HepG2 (cell line): ENCODE measurements at regions not wholly inside any gene's neighbourhood (a gene's known extent, or its start where the extent isn't known, plus 50 kb on each side); places are given as distances from the start of the nearest gene placed in this dataset.

Experiments used
- ATAC-seq: fragments of 200-7000 bp; cut with Tn5 transposase; 3 replicates; pipeline ENCODE4 v1.9.1; 2020; ENCODE audit warnings: mild to moderate bottlenecking, moderate library complexity
- BruUV-seq: library from RNA; stranded (reverse); fragments of 400-500 nt; replicated peaks from 2 replicates; lab custom pipeline; 2021; lab: Mats Ljungman, UMichigan
- CTCF ChIA-PET: fragments of 300-600 bp; formaldehyde crosslinking; extraction: SDS; loops from one replicate; lab custom pipeline; 2021; ENCODE audit warnings: low total read pairs, inconsistent platforms, low intra/inter-chr PET ratio; lab: Yijun Ruan, JAX
- POLR2A ChIA-PET: fragments of 350-600 bp; sonication (Branson Sonifier 250); formaldehyde crosslinking; loops from one replicate; lab custom pipeline; 2020; ENCODE audit warnings: antibody characterized with exemption, inconsistent platforms; lab: Yijun Ruan, JAX
- DNase-seq: peaks from one replicate; pipeline ENCODE4 v3.0.0-alpha.2; 2015; ENCODE audit warnings: low spot score
- FAIRE-seq: peaks from 3 replicates; lab custom pipeline; 2011; peaks lifted over from hg19 to GRCh38; lab: Jason Lieb, UNC
- H2AFZ ChIP-seq: one replicate; pipeline ENCODE4 v1.6.1; 2011; ENCODE audit warnings: low read length, inconsistent platforms
- H3K27ac ChIP-seq: fragments of 300-600 bp; 3 replicates; pipeline ENCODE4 v1.8.0; 2011; ENCODE audit warnings: mixed run types, mild to moderate bottlenecking, mixed read lengths, low read length, inconsistent platforms; ENCODE audit not compliant: insufficient read depth; ENCODE audit errors: extremely low read length
- H3K27me3 ChIP-seq, 2 experiments: fragments of 200-600 bp in 1 of 2; 2 replicates in 1 of 2; 3 replicates in 1 of 2; pipeline versions ENCODE4 v1.6.0 to v1.8.0; 2011; ENCODE audit warnings: low read length in 2 of 2, mild to moderate bottlenecking in 2 of 2, moderate library complexity in 2 of 2, inconsistent platforms in 1 of 2; ENCODE audit not compliant: insufficient read depth in 2 of 2, control insufficient read depth in 1 of 2
- H3K36me3 ChIP-seq, 2 experiments: fragments of 200-600 bp in 1 of 2; replicated peaks in 1 of 2; 2 replicates in 1 of 2; 3 replicates in 1 of 2; pipeline versions ENCODE4 v1.5.1 to v1.8.0; 2011; ENCODE audit warnings: low read length in 2 of 2, inconsistent platforms in 1 of 2; ENCODE audit not compliant: insufficient read depth in 2 of 2, control insufficient read depth in 1 of 2
- H3K4me1 ChIP-seq: 2 replicates; pipeline ENCODE4 v1.5.1; 2012; ENCODE audit warnings: low read length, inconsistent platforms; ENCODE audit not compliant: insufficient read depth
- H3K4me2 ChIP-seq: 2 replicates; pipeline ENCODE4 v1.6.0; 2011; ENCODE audit warnings: low read depth, low read length, inconsistent platforms
- H3K4me3 ChIP-seq, 3 experiments: fragments of 200-600 bp in 1 of 3; sonication (generic), shearing (Covaris generic) in 1 of 3; replicated peaks in 1 of 3; 2 replicates each; pipeline ENCODE4 v1.5.1; 2011 to 2016; ENCODE audit warnings: low read length in 3 of 3, inconsistent platforms in 2 of 3, low read depth in 2 of 3, mild to moderate bottlenecking in 2 of 3, control low read depth in 1 of 3, mixed read lengths in 1 of 3; ENCODE audit not compliant: insufficient read depth in 1 of 3
- H3K79me2 ChIP-seq: one replicate; pipeline ENCODE4 v1.6.1; 2011; ENCODE audit warnings: low read length, inconsistent platforms; ENCODE audit not compliant: insufficient read depth
- H3K9ac ChIP-seq: 2 replicates; pipeline ENCODE4 v1.6.0; 2011; ENCODE audit warnings: mild to moderate bottlenecking, low read depth, low read length, inconsistent platforms; ENCODE audit not compliant: insufficient read depth
- H3K9me3 ChIP-seq: 2 replicates; pipeline ENCODE4 v1.5.1; 2012; ENCODE audit warnings: mild to moderate bottlenecking, low read length
- H4K20me1 ChIP-seq: 2 replicates; pipeline ENCODE4 v1.6.0; 2011; ENCODE audit warnings: inconsistent platforms, mild to moderate bottlenecking, low read length, moderate library complexity; ENCODE audit not compliant: insufficient read depth
- BHLHE40 ChIP-seq: IDR thresholded peaks from 2 replicates; pipeline ENCODE4 v1.6.1; 2011; ENCODE audit warnings: low read length, improper control_type of control experiment
- CAMTA2 ChIP-seq: sonication (generic); formaldehyde crosslinking; IDR thresholded peaks from 2 replicates; pipeline ENCODE4 v1.4.0; 2020; ENCODE audit warnings: mild to moderate bottlenecking, missing genetic modification reagents, borderline replicate concordance
- GFI1 ChIP-seq: sonication (generic); formaldehyde crosslinking; IDR thresholded peaks from 2 replicates; pipeline ENCODE4 v1.5.0; 2020; ENCODE audit warnings: missing genetic modification reagents, mild to moderate bottlenecking, borderline replicate concordance
- MED13 ChIP-seq: sonication (generic); formaldehyde crosslinking; IDR thresholded peaks from 2 replicates; pipeline ENCODE4 v1.5.0; 2020; ENCODE audit warnings: missing genetic modification reagents
- PHB2 ChIP-seq: fragments of 450-650 bp; IDR thresholded peaks from 2 replicates; pipeline ENCODE4 v1.6.1; 2018; ENCODE audit not compliant: partially characterized antibody
- RBM39 ChIP-seq: fragments of 200-400 bp; formaldehyde crosslinking; IDR thresholded peaks from one replicate; pipeline ENCODE4 v1.6.1; 2018; ENCODE audit warnings: antibody characterized with exemption, mild to moderate bottlenecking, low read depth, low read length; ENCODE audit not compliant: poor library complexity, severe bottlenecking
- SIX1 ChIP-seq: sonication (generic); formaldehyde crosslinking; IDR thresholded peaks from 2 replicates; pipeline ENCODE4 v1.4.0; 2020; ENCODE audit warnings: missing genetic modification reagents, borderline replicate concordance
- TEAD3 ChIP-seq: optimal IDR thresholded peaks from 2 replicates; pipeline ENCODE3; 2016; ENCODE audit warnings: borderline replicate concordance
- TRIM24 ChIP-seq: sonication (generic); formaldehyde crosslinking; IDR thresholded peaks from 2 replicates; pipeline ENCODE4 v1.8.0; 2022; ENCODE audit warnings: mild to moderate bottlenecking, missing genetic modification reagents
- ZFP37 ChIP-seq: sonication (generic); formaldehyde crosslinking; IDR thresholded peaks from 2 replicates; pipeline ENCODE4 v1.4.0; 2020; ENCODE audit warnings: missing genetic modification reagents, borderline replicate concordance
- ZUFSP ChIP-seq: sonication (generic); formaldehyde crosslinking; IDR thresholded peaks from 2 replicates; pipeline ENCODE4 v1.9.0; 2021; ENCODE audit warnings: missing genetic modification reagents, mild to moderate bottlenecking, borderline replicate concordance
- WGBS: methylation state at CpG from one replicate; pipeline ENCODE4 v1.1.6; 2017; ENCODE audit warnings: low lambda C conversion rate; 5-methylcytosine and 5-hydroxymethylcytosine counted together
- in situ Hi-C: cut with HindIII; loops from 2 replicates; pipeline ENCODE4 v1.10.0; 2017; ENCODE audit warnings: low pct_unique_long_range_greater_than_20kb; ENCODE audit not compliant: extremely low pct_ligation_motif_present
- intact Hi-C: fragments of 100-400 bp; cut with micrococcal nuclease; formaldehyde crosslinking; loops from one replicate; pipeline ENCODE4 v1.10.0; 2022; ENCODE audit not compliant: unreplicated experiment
- TF ChIP-seq, protein P1 (sequence below): sonication (generic); formaldehyde crosslinking; IDR thresholded peaks from 2 replicates; pipeline ENCODE4 v1.4.0; 2020; ENCODE audit warnings: mild to moderate bottlenecking, missing genetic modification reagents
- TF ChIP-seq, protein P2 (sequence below): sonication (generic); formaldehyde crosslinking; IDR thresholded peaks from 2 replicates; pipeline ENCODE4 v1.5.0; 2020; ENCODE audit warnings: mild to moderate bottlenecking, missing genetic modification reagents
- TF ChIP-seq, protein P3 (sequence below): sonication (generic); formaldehyde crosslinking; IDR thresholded peaks from 2 replicates; pipeline ENCODE4 v1.4.0; 2020; ENCODE audit warnings: missing genetic modification reagents

- DNase-seq = no peak
- no peaks in the 10 kb centered on the region for H3K79me2 ChIP-seq
- H3K4me1 ChIP-seq = no peaks in the 10 kb centered on the region
- no TSS peak for BruUV-seq
- H3K9ac ChIP-seq = no peak overlapping the region
- ChIA-PET POLR2A (no interaction called here), CTCF (no interaction called here)
- H3K27me3 ChIP-seq = no peaks in the 10 kb centered on the region
- FAIRE-seq = no peak
- in situ Hi-C loops = no loop called here
- TF ChIP-seq TRIM24 (CRISPR knock-in tag) (no peak), GFI1 (CRISPR knock-in tag) (no peak), SIX1 (CRISPR knock-in tag) (no peak), TEAD3 (CRISPR knock-in tag) (no peak)
- TF ChIP-seq, protein P1, sequence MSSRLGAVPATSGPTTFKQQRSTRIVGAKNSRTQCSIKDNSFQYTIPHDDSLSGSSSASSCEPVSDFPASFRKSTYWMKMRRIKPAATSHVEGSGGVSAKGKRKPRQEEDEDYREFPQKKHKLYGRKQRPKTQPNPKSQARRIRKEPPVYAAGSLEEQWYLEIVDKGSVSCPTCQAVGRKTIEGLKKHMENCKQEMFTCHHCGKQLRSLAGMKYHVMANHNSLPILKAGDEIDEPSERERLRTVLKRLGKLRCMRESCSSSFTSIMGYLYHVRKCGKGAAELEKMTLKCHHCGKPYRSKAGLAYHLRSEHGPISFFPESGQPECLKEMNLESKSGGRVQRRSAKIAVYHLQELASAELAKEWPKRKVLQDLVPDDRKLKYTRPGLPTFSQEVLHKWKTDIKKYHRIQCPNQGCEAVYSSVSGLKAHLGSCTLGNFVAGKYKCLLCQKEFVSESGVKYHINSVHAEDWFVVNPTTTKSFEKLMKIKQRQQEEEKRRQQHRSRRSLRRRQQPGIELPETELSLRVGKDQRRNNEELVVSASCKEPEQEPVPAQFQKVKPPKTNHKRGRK (CRISPR knock-in tag) = no peak
- 59% methylated on average over 5 of the region's 5 CpGs for WGBS
- no peak overlapping the region for H3K27ac ChIP-seq
- H2AFZ ChIP-seq = no peak overlapping the region
- intact Hi-C loops = no loop called here
- no peak overlapping the region for H3K4me3 ChIP-seq
- H4K20me1 ChIP-seq = no peaks in the 10 kb centered on the region
- H3K9me3 ChIP-seq = no peaks in the 10 kb centered on the region
- ATAC-seq = peak; percentile 67
- H3K36me3 ChIP-seq = no peaks in the 10 kb centered on the region
- H3K4me2 ChIP-seq = no peak overlapping the region
Observed at GRCh38 chr1:233730809-233731208, 116.9 kb downstream of the KCNK1 start.

DNA sequence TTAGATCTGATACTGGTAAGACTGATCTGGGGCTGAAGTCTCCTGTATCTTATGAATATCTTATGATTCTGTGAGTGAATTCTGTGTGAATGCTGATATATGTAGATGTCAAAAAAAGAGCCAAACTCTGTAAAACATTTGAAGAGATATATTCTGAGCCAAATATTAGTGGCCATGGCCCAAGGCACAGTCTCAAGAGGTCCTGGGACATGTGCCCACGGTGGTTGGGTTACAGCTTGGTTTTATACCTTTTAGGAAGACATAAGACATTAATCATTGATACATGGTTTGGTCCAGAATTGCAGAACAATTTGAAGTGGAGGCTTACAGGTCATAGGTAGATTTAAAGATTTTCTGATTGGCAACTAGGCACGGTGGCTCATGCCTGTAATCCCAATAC, 118.3 kb downstream of the KCNK1 start:
- H3K36me3 ChIP-seq = no peaks in the 10 kb centered on the region
- H2AFZ ChIP-seq = no peak overlapping the region
- ChIA-PET CTCF (no interaction called here), POLR2A (no interaction called here)
- 0% methylated on average over 2 of the region's 2 CpGs for WGBS
- BruUV-seq = no TSS peak
- no peak overlapping the region for H3K4me2 ChIP-seq
- FAIRE-seq (no peak), DNase-seq (no peak), ATAC-seq (no peak)
- no peaks in the 10 kb centered on the region for H3K79me2 ChIP-seq
- no peak overlapping the region for H3K4me3 ChIP-seq
- no peak overlapping the region for H3K27ac ChIP-seq
- no peaks in the 10 kb centered on the region for H4K20me1 ChIP-seq
- no peak overlapping the region for H3K9ac ChIP-seq
- intact Hi-C loops (no loop called here), in situ Hi-C loops (no loop called here)
- H3K27me3 ChIP-seq = no peaks in the 10 kb centered on the region
- H3K4me1 ChIP-seq = no peaks in the 10 kb centered on the region
- H3K9me3 ChIP-seq = no peaks in the 10 kb centered on the region
- TF ChIP-seq BHLHE40 = no peak
- no peak for TF ChIP-seq ZFP37
- TF ChIP-seq MED13 (CRISPR knock-in tag) = no peak
- no peak for TF ChIP-seq RBM39
- TF ChIP-seq PHB2 = no peak
- TF ChIP-seq, protein P2, sequence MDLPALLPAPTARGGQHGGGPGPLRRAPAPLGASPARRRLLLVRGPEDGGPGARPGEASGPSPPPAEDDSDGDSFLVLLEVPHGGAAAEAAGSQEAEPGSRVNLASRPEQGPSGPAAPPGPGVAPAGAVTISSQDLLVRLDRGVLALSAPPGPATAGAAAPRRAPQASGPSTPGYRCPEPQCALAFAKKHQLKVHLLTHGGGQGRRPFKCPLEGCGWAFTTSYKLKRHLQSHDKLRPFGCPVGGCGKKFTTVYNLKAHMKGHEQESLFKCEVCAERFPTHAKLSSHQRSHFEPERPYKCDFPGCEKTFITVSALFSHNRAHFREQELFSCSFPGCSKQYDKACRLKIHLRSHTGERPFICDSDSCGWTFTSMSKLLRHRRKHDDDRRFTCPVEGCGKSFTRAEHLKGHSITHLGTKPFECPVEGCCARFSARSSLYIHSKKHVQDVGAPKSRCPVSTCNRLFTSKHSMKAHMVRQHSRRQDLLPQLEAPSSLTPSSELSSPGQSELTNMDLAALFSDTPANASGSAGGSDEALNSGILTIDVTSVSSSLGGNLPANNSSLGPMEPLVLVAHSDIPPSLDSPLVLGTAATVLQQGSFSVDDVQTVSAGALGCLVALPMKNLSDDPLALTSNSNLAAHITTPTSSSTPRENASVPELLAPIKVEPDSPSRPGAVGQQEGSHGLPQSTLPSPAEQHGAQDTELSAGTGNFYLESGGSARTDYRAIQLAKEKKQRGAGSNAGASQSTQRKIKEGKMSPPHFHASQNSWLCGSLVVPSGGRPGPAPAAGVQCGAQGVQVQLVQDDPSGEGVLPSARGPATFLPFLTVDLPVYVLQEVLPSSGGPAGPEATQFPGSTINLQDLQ (CRISPR knock-in tag) = no peak
- TF ChIP-seq, protein P3, sequence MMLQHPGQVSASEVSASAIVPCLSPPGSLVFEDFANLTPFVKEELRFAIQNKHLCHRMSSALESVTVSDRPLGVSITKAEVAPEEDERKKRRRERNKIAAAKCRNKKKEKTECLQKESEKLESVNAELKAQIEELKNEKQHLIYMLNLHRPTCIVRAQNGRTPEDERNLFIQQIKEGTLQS = no peak
- TF ChIP-seq CAMTA2 (CRISPR knock-in tag) = no peak
- TF ChIP-seq ZUFSP (CRISPR knock-in tag) = no peak
